Chondrocyte (in vitro differentiated cells): ENCODE measurements at regions not wholly inside any gene's neighbourhood (a gene's known extent, or its start where the extent isn't known, plus 50 kb on each side); places are given as distances from the start of the nearest gene placed in this dataset.

Experiments
- DNase-seq: peaks from one replicate; pipeline ENCODE4 v3.0.0; 2021; ENCODE audit warnings: mixed read lengths, low spot score
- H3K27ac Mint-ChIP-seq: one replicate; pipeline ENCODE4 v1.8.0; 2021; ENCODE audit warnings: mild to moderate bottlenecking, moderate library complexity, mixed read lengths; ENCODE audit not compliant: unreplicated experiment
- H3K27me3 Mint-ChIP-seq: 2 replicates; pipeline ENCODE4 v1.8.0; 2021; ENCODE audit warnings: low read depth, mixed read lengths
- H3K36me3 Mint-ChIP-seq: 2 replicates; pipeline ENCODE4 v1.8.0; 2021; ENCODE audit warnings: low read depth, mixed read lengths
- H3K4me1 Mint-ChIP-seq: 2 replicates; pipeline ENCODE4 v1.8.0; 2021; ENCODE audit warnings: low read depth, mild to moderate bottlenecking, mixed read lengths
- H3K4me3 Mint-ChIP-seq: one replicate; pipeline ENCODE4 v1.8.0; 2021; ENCODE audit warnings: mild to moderate bottlenecking, moderate library complexity, mixed read lengths; ENCODE audit not compliant: unreplicated experiment
- H3K9me3 Mint-ChIP-seq: 2 replicates; pipeline ENCODE4 v1.8.0; 2021; ENCODE audit warnings: low read depth, mixed read lengths
- TF ChIP-seq, protein P1 (sequence below): fragments of 200-600 bp; sonication (generic); IDR thresholded peaks from 2 replicates; pipeline ENCODE4 v1.5.0; 2021; ENCODE audit warnings: antibody characterized with exemption, mild to moderate bottlenecking, moderate library complexity

- H3K27me3 Mint-ChIP-seq: peaks cover 17% of the 10 kb centered on the region
- H3K9me3 Mint-ChIP-seq: no peaks in the 10 kb centered on the region
- TF ChIP-seq, protein P1, sequence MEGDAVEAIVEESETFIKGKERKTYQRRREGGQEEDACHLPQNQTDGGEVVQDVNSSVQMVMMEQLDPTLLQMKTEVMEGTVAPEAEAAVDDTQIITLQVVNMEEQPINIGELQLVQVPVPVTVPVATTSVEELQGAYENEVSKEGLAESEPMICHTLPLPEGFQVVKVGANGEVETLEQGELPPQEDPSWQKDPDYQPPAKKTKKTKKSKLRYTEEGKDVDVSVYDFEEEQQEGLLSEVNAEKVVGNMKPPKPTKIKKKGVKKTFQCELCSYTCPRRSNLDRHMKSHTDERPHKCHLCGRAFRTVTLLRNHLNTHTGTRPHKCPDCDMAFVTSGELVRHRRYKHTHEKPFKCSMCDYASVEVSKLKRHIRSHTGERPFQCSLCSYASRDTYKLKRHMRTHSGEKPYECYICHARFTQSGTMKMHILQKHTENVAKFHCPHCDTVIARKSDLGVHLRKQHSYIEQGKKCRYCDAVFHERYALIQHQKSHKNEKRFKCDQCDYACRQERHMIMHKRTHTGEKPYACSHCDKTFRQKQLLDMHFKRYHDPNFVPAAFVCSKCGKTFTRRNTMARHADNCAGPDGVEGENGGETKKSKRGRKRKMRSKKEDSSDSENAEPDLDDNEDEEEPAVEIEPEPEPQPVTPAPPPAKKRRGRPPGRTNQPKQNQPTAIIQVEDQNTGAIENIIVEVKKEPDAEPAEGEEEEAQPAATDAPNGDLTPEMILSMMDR: no peak
- DNase-seq: no peak
- no peaks in the 10 kb centered on the region for H3K36me3 Mint-ChIP-seq
- no peak overlapping the region for H3K27ac Mint-ChIP-seq
- H3K4me3 Mint-ChIP-seq: no peak overlapping the region
- H3K4me1 Mint-ChIP-seq: no peaks in the 10 kb centered on the region
Measured at GRCh38 chr18:61274416-61274960, 58.7 kb upstream of the CDH20 start.

DNA sequence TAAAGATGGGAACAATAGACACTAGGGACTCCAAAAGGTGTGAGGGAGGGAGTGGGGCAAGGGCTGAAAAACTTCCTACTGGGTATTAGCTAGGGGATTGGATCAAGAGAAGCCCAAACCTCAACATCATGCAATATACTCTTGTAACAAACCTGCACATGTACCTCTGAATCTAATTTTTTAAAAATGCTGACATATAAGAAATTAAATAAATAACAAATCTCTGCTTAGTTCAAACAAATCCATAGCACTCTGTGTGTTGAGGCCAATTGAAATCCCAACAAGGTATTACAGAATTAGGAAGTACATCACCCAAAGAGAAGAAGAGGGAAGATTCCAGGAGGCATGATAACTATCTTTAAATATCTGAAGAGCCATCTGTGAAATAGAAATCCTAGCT is 55.4 kb upstream of the CDH20 start:
- Mint-ChIP-seq H3K27me3 (peaks cover 17% of the 10 kb centered on the region), H3K4me3 (no peak overlapping the region), H3K36me3 (no peaks in the 10 kb centered on the region), H3K27ac (no peak overlapping the region), H3K9me3 (peaks cover 14% of the 10 kb centered on the region), H3K4me1 (no peaks in the 10 kb centered on the region)
- no peak for DNase-seq
- TF ChIP-seq, protein P1: no peak

GRCh38 chr18:61281431-61281830 is 51.8 kb upstream of the CDH20 start:
- no peak for DNase-seq

DNA sequence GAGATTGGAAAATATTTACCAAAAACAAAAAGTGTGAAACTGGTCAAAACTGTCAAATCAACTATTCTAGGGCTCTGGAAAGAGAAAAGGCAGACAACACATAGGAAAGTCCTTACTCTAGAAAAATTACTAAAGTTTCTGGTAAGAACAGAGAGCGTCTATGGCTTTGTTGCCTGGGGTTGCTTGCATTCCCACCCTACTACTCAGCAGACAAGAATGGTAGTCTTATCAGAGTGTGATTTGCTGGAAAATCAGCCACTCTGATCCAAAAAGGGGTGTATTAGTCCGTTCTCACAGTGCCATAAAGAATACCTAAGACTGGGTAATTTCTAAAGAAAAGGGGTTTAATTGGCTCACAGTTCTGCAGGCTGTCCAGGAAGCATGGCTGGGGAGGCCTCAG is 50.3 kb upstream of the CDH20 start:
- no peaks in the 10 kb centered on the region for H3K36me3 Mint-ChIP-seq
- peaks cover 7% of the 10 kb centered on the region for H3K27me3 Mint-ChIP-seq
- H3K9me3 Mint-ChIP-seq: peaks cover 14% of the 10 kb centered on the region
- DNase-seq: no peak
- TF ChIP-seq, protein P1: no peak
- H3K4me1 Mint-ChIP-seq: no peaks in the 10 kb centered on the region
- H3K4me3 Mint-ChIP-seq: no peak overlapping the region
- H3K27ac Mint-ChIP-seq: no peak overlapping the region

More at GRCh38 chr18:61281431-61281830, 51.8 kb upstream of the CDH20 start:
- H3K27me3 Mint-ChIP-seq: peaks cover 10% of the 10 kb centered on the region
- no peaks in the 10 kb centered on the region for H3K4me1 Mint-ChIP-seq
- no peak overlapping the region for H3K27ac Mint-ChIP-seq
- no peaks in the 10 kb centered on the region for H3K36me3 Mint-ChIP-seq
- TF ChIP-seq, protein P1: no peak
- peaks cover 14% of the 10 kb centered on the region for H3K9me3 Mint-ChIP-seq
- H3K4me3 Mint-ChIP-seq: no peak overlapping the region
